Cardiac muscle cell (in vitro differentiated cells and primary cell): ENCODE measurements at regions not wholly inside any gene's neighbourhood (a gene's known extent, or its start where the extent isn't known, plus 50 kb on each side); places are given as distances from the start of the nearest gene placed in this dataset.

ENCODE experiments used
- DNase-seq, 2 donors: peaks; one replicate each; pipeline versions ENCODE4 v3.0.0 to v3.0.0-alpha.2; 2010 to 2017; ENCODE audit warnings: low read depth in 1 of 2, low spot score in 1 of 2
- H3K27ac ChIP-seq: fragments of 200-600 bp; sonication (generic); 2 replicates; pipeline ENCODE4 v1.5.1; 2016
- H3K27me3 ChIP-seq: fragments of 200-600 bp; sonication (generic); 2 replicates; pipeline ENCODE4 v1.6.0; 2016; ENCODE audit warnings: control low read depth
- H3K36me3 ChIP-seq: fragments of 200-600 bp; sonication (generic); 2 replicates; pipeline ENCODE4 v1.5.1; 2016; ENCODE audit warnings: control low read depth
- H3K4me1 ChIP-seq: fragments of 200-600 bp; sonication (generic); 2 replicates; pipeline ENCODE4 v1.8.1; 2017; ENCODE audit warnings: low read depth, mild to moderate bottlenecking, mixed run types
- H3K4me3 ChIP-seq: fragments of 200-600 bp; sonication (generic); 2 replicates; pipeline ENCODE4 v1.5.1; 2016; ENCODE audit warnings: mild to moderate bottlenecking
- H3K9me3 ChIP-seq: fragments of 200-600 bp; sonication (generic); 2 replicates; pipeline ENCODE4 v1.5.1; 2017; ENCODE audit warnings: low read depth, mild to moderate bottlenecking, control low read depth
- CTCF ChIP-seq: IDR thresholded peaks from 2 replicates; pipeline ENCODE4 v1.5.1; 2012; ENCODE audit warnings: low read depth, mild to moderate bottlenecking, low read length

GRCh38 chr2:4094743-4095142 is 391.4 kb downstream of the DCDC2C start:
- H3K9me3 ChIP-seq, result no peaks in the 10 kb centered on the region
- H3K27me3 ChIP-seq, result no peaks in the 10 kb centered on the region
- no peaks in the 10 kb centered on the region for H3K36me3 ChIP-seq
- H3K4me1 ChIP-seq, result no peaks in the 10 kb centered on the region
- H3K27ac ChIP-seq, result no peak overlapping the region
- H3K4me3 ChIP-seq, result no peak overlapping the region
- no peak for TF ChIP-seq CTCF
- no peak for DNase-seq

- no peak for DNase-seq
- no peak overlapping the region for H3K27ac ChIP-seq
- TF ChIP-seq CTCF, result no peak
- no peaks in the 10 kb centered on the region for H3K36me3 ChIP-seq
- H3K4me1 ChIP-seq, result no peaks in the 10 kb centered on the region
- no peaks in the 10 kb centered on the region for H3K27me3 ChIP-seq
- H3K4me3 ChIP-seq, result no peak overlapping the region
- H3K9me3 ChIP-seq, result no peaks in the 10 kb centered on the region
These were observed 393.8 kb downstream of the DCDC2C start for GRCh38 chr2:4096978-4097766.

GRCh38 chr2:4098137-4098536 is 394.8 kb downstream of the DCDC2C start:
- Histone ChIP-seq H3K4me1 (no peaks in the 10 kb centered on the region), H3K27ac (no peak overlapping the region), H3K27me3 (no peaks in the 10 kb centered on the region), H3K36me3 (no peaks in the 10 kb centered on the region), H3K4me3 (no peak overlapping the region), H3K9me3 (no peaks in the 10 kb centered on the region)
- TF ChIP-seq CTCF, result no peak
- no peak for DNase-seq

GRCh38 chr2:4101936-4102335 is 398.6 kb downstream of the DCDC2C start:
- Histone ChIP-seq H3K27ac (no peak overlapping the region), H3K27me3 (no peaks in the 10 kb centered on the region), H3K36me3 (no peaks in the 10 kb centered on the region), H3K4me3 (no peak overlapping the region), H3K9me3 (no peaks in the 10 kb centered on the region), H3K4me1 (no peaks in the 10 kb centered on the region)
- TF ChIP-seq CTCF, result no peak
- DNase-seq, result no peak

- H3K36me3 ChIP-seq, result no peaks in the 10 kb centered on the region
- H3K27ac ChIP-seq, result no peak overlapping the region
- TF ChIP-seq CTCF, result no peak
- peak in 1 of 2 donors; percentile 5 for DNase-seq
- H3K9me3 ChIP-seq, result no peaks in the 10 kb centered on the region
- H3K27me3 ChIP-seq, result no peaks in the 10 kb centered on the region
- H3K4me1 ChIP-seq, result no peaks in the 10 kb centered on the region
- H3K4me3 ChIP-seq, result no peak overlapping the region
These were observed 403.8 kb downstream of the DCDC2C start for GRCh38 chr2:4107179-4107578.
